C4-2B (cell line): ENCODE measurements at regions not wholly inside any gene's neighbourhood (a gene's known extent, or its start where the extent isn't known, plus 50 kb on each side); places are given as distances from the start of the nearest gene placed in this dataset.

ENCODE experiments used
- ZFX ChIP-seq: fragments of 450-650 bp; IDR thresholded peaks from 2 replicates; pipeline ENCODE4 v1.6.1; 2017
- TF ChIP-seq, protein P1 (sequence below): fragments of 450-650 bp; conservative IDR thresholded peaks from 2 replicates; pipeline ENCODE4 v1.5.1; 2017; ENCODE audit warnings: mild to moderate bottlenecking

DNA sequence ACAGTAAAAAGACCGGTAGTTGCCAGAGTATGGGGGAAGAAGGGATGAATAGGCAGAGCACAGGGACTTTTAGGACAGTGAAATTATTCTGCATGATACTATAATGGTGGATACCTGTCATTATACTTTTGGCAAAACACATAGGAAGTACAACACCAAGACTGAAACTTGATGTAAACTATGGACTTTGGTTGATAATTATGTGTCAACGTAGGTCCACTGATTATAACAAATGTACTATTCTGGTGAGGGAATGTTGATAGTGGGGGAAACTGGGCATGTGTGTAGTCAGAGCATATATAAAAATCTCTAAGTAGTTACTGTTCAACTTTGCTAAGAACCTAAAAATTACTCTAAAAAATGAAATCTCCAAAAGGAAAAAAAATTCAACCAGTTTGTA lies 629.7 kb downstream of the CCDC85A start:
- TF ChIP-seq, protein P1, sequence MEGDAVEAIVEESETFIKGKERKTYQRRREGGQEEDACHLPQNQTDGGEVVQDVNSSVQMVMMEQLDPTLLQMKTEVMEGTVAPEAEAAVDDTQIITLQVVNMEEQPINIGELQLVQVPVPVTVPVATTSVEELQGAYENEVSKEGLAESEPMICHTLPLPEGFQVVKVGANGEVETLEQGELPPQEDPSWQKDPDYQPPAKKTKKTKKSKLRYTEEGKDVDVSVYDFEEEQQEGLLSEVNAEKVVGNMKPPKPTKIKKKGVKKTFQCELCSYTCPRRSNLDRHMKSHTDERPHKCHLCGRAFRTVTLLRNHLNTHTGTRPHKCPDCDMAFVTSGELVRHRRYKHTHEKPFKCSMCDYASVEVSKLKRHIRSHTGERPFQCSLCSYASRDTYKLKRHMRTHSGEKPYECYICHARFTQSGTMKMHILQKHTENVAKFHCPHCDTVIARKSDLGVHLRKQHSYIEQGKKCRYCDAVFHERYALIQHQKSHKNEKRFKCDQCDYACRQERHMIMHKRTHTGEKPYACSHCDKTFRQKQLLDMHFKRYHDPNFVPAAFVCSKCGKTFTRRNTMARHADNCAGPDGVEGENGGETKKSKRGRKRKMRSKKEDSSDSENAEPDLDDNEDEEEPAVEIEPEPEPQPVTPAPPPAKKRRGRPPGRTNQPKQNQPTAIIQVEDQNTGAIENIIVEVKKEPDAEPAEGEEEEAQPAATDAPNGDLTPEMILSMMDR, result no peak
- TF ChIP-seq ZFX, result no peak
